ENCODE measurements at regions not wholly inside any gene's neighbourhood (a gene's known extent, or its start where the extent isn't known, plus 50 kb on each side); places are given as distances from the start of the nearest gene placed in this dataset.
"Not testable (repeated sequence)": the region's sequence is repeated elsewhere in the genome, so short reads cannot be mapped to it uniquely, and the experiment has no call there.

DNA sequence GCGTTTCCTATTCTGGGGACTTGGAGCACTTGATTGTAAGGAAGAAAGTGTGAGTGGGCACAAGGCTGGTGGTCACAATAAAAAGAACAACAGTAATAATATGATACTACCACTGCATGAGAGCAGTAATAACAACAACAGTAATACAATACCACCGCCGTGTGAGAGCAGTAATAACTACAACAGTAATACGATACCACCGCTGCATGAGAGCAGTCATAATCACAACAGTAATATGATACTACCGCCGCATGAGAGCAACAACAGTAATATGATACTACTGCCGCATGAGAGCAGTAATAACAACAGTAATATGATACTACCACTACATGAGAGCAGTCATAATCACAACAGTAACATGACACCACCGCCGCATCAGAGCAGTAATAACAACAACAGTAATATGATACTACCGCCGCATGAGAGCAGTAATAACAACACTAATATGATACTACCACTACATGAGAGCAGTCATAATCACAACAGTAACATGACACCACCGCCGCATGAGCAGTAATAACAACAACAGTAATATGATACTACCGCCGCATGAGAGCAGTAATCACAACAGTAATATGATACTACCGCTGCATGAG, 201.6 kb downstream of the ASMT start:
- not testable (repeated sequence) for TF ChIP-seq ZNF510 (tag by site-specific recombination; IDR thresholded peaks at IDR 0.05; ENCODE audit: insufficient replicate concordance); ZNF777 (tag by site-specific recombination; IDR thresholded peaks at IDR 0.05; ENCODE audit: borderline replicate concordance); HOXC10 (CRISPR knock-in tag; IDR thresholded peaks at IDR 0.05); ZNF324 (tag by site-specific recombination; IDR thresholded peaks at IDR 0.05)
- TF ChIP-seq, protein P1, sequence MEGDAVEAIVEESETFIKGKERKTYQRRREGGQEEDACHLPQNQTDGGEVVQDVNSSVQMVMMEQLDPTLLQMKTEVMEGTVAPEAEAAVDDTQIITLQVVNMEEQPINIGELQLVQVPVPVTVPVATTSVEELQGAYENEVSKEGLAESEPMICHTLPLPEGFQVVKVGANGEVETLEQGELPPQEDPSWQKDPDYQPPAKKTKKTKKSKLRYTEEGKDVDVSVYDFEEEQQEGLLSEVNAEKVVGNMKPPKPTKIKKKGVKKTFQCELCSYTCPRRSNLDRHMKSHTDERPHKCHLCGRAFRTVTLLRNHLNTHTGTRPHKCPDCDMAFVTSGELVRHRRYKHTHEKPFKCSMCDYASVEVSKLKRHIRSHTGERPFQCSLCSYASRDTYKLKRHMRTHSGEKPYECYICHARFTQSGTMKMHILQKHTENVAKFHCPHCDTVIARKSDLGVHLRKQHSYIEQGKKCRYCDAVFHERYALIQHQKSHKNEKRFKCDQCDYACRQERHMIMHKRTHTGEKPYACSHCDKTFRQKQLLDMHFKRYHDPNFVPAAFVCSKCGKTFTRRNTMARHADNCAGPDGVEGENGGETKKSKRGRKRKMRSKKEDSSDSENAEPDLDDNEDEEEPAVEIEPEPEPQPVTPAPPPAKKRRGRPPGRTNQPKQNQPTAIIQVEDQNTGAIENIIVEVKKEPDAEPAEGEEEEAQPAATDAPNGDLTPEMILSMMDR (tag by site-specific recombination; IDR thresholded peaks at IDR 0.05) = not testable (repeated sequence)
